K562 (cell line): ENCODE measurements at regions not wholly inside any gene's neighbourhood (a gene's known extent, or its start where the extent isn't known, plus 50 kb on each side); places are given as distances from the start of the nearest gene placed in this dataset.
A peak's percentile ranks its signal among the peaks of the same experiment; 100 is the strongest.

Experiments
- ATAC-seq: fragments of 200-7000 bp; cut with Tn5 transposase; 3 replicates; pipeline ENCODE4 v1.9.1; 2020; ENCODE audit warnings: moderate library complexity
- BruUV-seq: library from RNA; stranded (reverse); fragments of 400-500 nt; replicated peaks from 2 replicates; lab custom pipeline; 2021; lab: Mats Ljungman, UMichigan
- CTCF ChIA-PET: fragments of 300-600 bp; formaldehyde crosslinking; extraction: SDS; loops from one replicate; lab custom pipeline; 2021; ENCODE audit warnings: low intra/inter-chr PET ratio; lab: Yijun Ruan, JAX
- POLR2A ChIA-PET: fragments of 300-600, 350-650 bp; sonication (Branson Sonifier 250); formaldehyde crosslinking; extraction: SDS; loops from one replicate; lab custom pipeline; 2021; ENCODE audit warnings: antibody characterized with exemption, inconsistent platforms; lab: Yijun Ruan, JAX
- DNase-seq, 4 experiments: peaks; one replicate each; pipeline versions ENCODE4 v3.0.0 to v3.0.0-alpha.2; 2011 to 2018; ENCODE audit warnings: low spot score in 3 of 4, mixed read lengths in 3 of 4; ENCODE audit errors: extremely low read depth in 1 of 4
- FAIRE-seq: peaks from 2 replicates; lab custom pipeline; 2011; peaks lifted over from hg19 to GRCh38; lab: Jason Lieb, UNC
- H2AFZ ChIP-seq: 2 replicates; pipeline ENCODE4 v1.6.0; 2011; ENCODE audit warnings: low read depth, low read length, control low read depth, inconsistent platforms
- H3K27ac ChIP-seq: fragments of 200-600 bp; 3 replicates; pipeline ENCODE4 v1.8.0; 2011; ENCODE audit warnings: low read depth, mild to moderate bottlenecking, control low read depth, inconsistent platforms, low read length, moderate library complexity, mixed read lengths; ENCODE audit errors: extremely low read depth
- H3K27me3 ChIP-seq, 2 experiments: fragments of 300-600 bp in 1 of 2; 2 replicates in 1 of 2; 3 replicates in 1 of 2; pipeline versions ENCODE4 v1.6.0 to v1.8.0; 2011; ENCODE audit warnings: inconsistent platforms in 2 of 2, low read length in 2 of 2, mild to moderate bottlenecking in 1 of 2, mixed read lengths in 1 of 2, moderate library complexity in 1 of 2; ENCODE audit not compliant: control insufficient read depth in 2 of 2, insufficient read depth in 2 of 2
- H3K36me3 ChIP-seq: fragments of 300-600 bp; 3 replicates; pipeline ENCODE4 v1.8.0; 2011; ENCODE audit warnings: mild to moderate bottlenecking, low read length, inconsistent platforms; ENCODE audit not compliant: control insufficient read depth, insufficient read depth
- H3K4me1 ChIP-seq, 2 experiments: fragments of 200-600 bp in 1 of 2; replicated peaks in 1 of 2; 2 replicates in 1 of 2; 3 replicates in 1 of 2; pipeline versions ENCODE4 v1.5.1 to v1.8.0; 2011; ENCODE audit warnings: inconsistent platforms in 2 of 2, low read length in 2 of 2, mild to moderate bottlenecking in 1 of 2, mixed read lengths in 1 of 2, moderate library complexity in 1 of 2; ENCODE audit not compliant: control insufficient read depth in 2 of 2, insufficient read depth in 2 of 2
- H3K4me2 ChIP-seq: 2 replicates; pipeline ENCODE4 v1.6.1; 2011; ENCODE audit warnings: low read length, control low read depth, inconsistent platforms, mixed read lengths; ENCODE audit not compliant: insufficient read depth
- H3K4me3 ChIP-seq: fragments of 200-600 bp; sonication (generic), shearing (Covaris generic); 2 replicates; pipeline ENCODE4 v1.5.1; 2016; ENCODE audit warnings: control low read depth, inconsistent platforms
- H3K79me2 ChIP-seq: fragments of 200-600 bp; 3 replicates; pipeline ENCODE4 v1.8.0; 2011; ENCODE audit warnings: low read length, inconsistent platforms; ENCODE audit not compliant: control insufficient read depth, insufficient read depth
- H3K9ac ChIP-seq, 2 experiments: 2 replicates each; pipeline versions ENCODE4 v1.6.0 to v1.6.1; 2011; ENCODE audit warnings: low read depth in 2 of 2, low read length in 2 of 2, control low read depth in 1 of 2, inconsistent platforms in 1 of 2, mild to moderate bottlenecking in 1 of 2, mixed read lengths in 1 of 2; ENCODE audit not compliant: insufficient read depth in 1 of 2
- H3K9me1 ChIP-seq: one replicate; pipeline ENCODE4 v1.6.0; 2011; ENCODE audit warnings: inconsistent platforms, mild to moderate bottlenecking, low read length, moderate library complexity; ENCODE audit not compliant: control insufficient read depth, insufficient read depth
- H3K9me3 ChIP-seq: replicated peaks from 2 replicates; pipeline ENCODE4 v1.5.1; 2011; ENCODE audit warnings: low read depth, low read length, inconsistent platforms; ENCODE audit not compliant: control insufficient read depth, insufficient read depth
- H4K20me1 ChIP-seq: replicated peaks from 2 replicates; pipeline ENCODE4 v1.6.1; 2011; ENCODE audit warnings: low read length, inconsistent platforms, mixed read lengths; ENCODE audit not compliant: control insufficient read depth, insufficient read depth
- CEBPB ChIP-seq: fragments of 450-650 bp; IDR thresholded peaks from 2 replicates; pipeline ENCODE4 v1.6.1; 2016; ENCODE audit warnings: missing genetic modification characterization, missing compliant biosample characterization
- COPS2 ChIP-seq: fragments of 450-650 bp; conservative IDR thresholded peaks from 2 replicates; pipeline ENCODE4 v1.6.1; 2016; ENCODE audit warnings: mild to moderate bottlenecking, moderate library complexity
- HES1 ChIP-seq: fragments of 450-650 bp; IDR thresholded peaks from 2 replicates; pipeline ENCODE4 v1.6.1; 2016; ENCODE audit warnings: low read depth, mild to moderate bottlenecking, moderate library complexity
- PHB ChIP-seq: fragments of 250-450 bp; sonication (Bioruptor Pico); IDR thresholded peaks from 2 replicates; pipeline ENCODE4 v1.5.0; 2021
- SAFB2 ChIP-seq: fragments of 200-400 bp; formaldehyde crosslinking; IDR thresholded peaks from 2 replicates; pipeline ENCODE4 v1.6.1; 2018; ENCODE audit warnings: borderline replicate concordance, low read length, low read depth, moderate library complexity; ENCODE audit not compliant: severe bottlenecking
- USF1 ChIP-seq: sonication (generic); formaldehyde crosslinking; IDR thresholded peaks from 2 replicates; pipeline ENCODE4 v1.9.0; 2022; ENCODE audit warnings: mild to moderate bottlenecking, missing genetic modification reagents
- ZNF444 ChIP-seq: fragments of 250-450 bp; sonication (Bioruptor Pico); IDR thresholded peaks from 2 replicates; pipeline ENCODE4 v1.4.0; 2020; ENCODE audit warnings: mild to moderate bottlenecking, moderate library complexity
- ZNF75A ChIP-seq: fragments of 450-650 bp; formaldehyde crosslinking; IDR thresholded peaks from 2 replicates; pipeline ENCODE4 v1.4.0; 2020; ENCODE audit warnings: mild to moderate bottlenecking
- WGBS: fragments of 100-300 bp; shearing (Covaris generic); methylation state at CpG from one replicate; pipeline ENCODE4 v1.1.6; 2016; ENCODE audit warnings: low coverage, mixed read lengths; ENCODE audit not compliant: insufficient coverage; ENCODE audit errors: missing lambda C conversion rate; 5-methylcytosine and 5-hydroxymethylcytosine counted together
- in situ Hi-C: fragments of 300-500 bp; cut with MboI; formaldehyde crosslinking; loops from 4 replicates; pipeline ENCODE4 v1.15.0; 2018; ENCODE audit warnings: inconsistent platforms, mixed read lengths
- intact Hi-C: fragments of 100-400 bp; cut with micrococcal nuclease; formaldehyde crosslinking; loops from 2 replicates; pipeline ENCODE4 v1.14.2; 2022

- TF ChIP-seq ZNF75A (no peak), COPS2 (no peak), SAFB2 (no peak), PHB (CRISPR knock-in tag) (no peak), ZNF444 (no peak), HES1 (no peak)
Observed at GRCh38 chr3:15926871-15927270, 129.1 kb upstream of the ANKRD28 start (continued).

- TF ChIP-seq USF1 (CRISPR knock-in tag) (no peak), CEBPB (peak; percentile 75)
- ChIA-PET CTCF (no interaction called here), POLR2A (no interaction called here)
- no peaks in the 10 kb centered on the region for H3K4me1 ChIP-seq
- no peaks in the 10 kb centered on the region for H3K9me3 ChIP-seq
- WGBS, result 0% methylated on average over 1 of the region's 1 CpG
- no peak overlapping the region for H3K4me3 ChIP-seq
- no peak overlapping the region for H2AFZ ChIP-seq
- H3K9ac ChIP-seq, result no peak overlapping the region
- no TSS peak for BruUV-seq
- H3K27me3 ChIP-seq, result 0 out of 5 replicates have a peak, but pooled peaks cover 0 to 4% of the 10 kb centered on the region in 2 experiments
- in situ Hi-C loops (no loop called here), intact Hi-C loops (no loop called here)
- H3K27ac ChIP-seq, result no peak overlapping the region
- no peaks in the 10 kb centered on the region for H3K9me1 ChIP-seq
- ATAC-seq, result no peak
- no peak for FAIRE-seq
- no peaks in the 10 kb centered on the region for H3K36me3 ChIP-seq
- H3K79me2 ChIP-seq, result no peaks in the 10 kb centered on the region
- H3K4me2 ChIP-seq, result no peak overlapping the region
- DNase-seq, result no peak
- no peaks in the 10 kb centered on the region for H4K20me1 ChIP-seq
Observed at GRCh38 chr3:15927969-15928368, 130.2 kb upstream of the ANKRD28 start.
